Lung (tissue), 11 donors: ENCODE measurements at regions not wholly inside any gene's neighbourhood (a gene's known extent, or its start where the extent isn't known, plus 50 kb on each side); places are given as distances from the start of the nearest gene placed in this dataset.

Experiments
- ATAC-seq: fragments of 200-7000 bp; cut with Tn5 transposase; one replicate; pipeline ENCODE4 v1.9.1; 2020; ENCODE audit warnings: moderate number of reproducible peaks; ENCODE audit not compliant: insufficient read depth, low FRiP score
- DNase-seq, 3 donors: peaks; one replicate each; pipeline ENCODE4 v3.0.0-alpha.2; 2013 to 2017
- H3K27ac ChIP-seq, 2 donors: one replicate each; pipeline ENCODE4 v1.5.1; 2013; ENCODE audit warnings: mild to moderate bottlenecking in 2 of 2, moderate library complexity in 2 of 2, control low read depth in 1 of 2, inconsistent platforms in 1 of 2, low read depth in 1 of 2, low read length in 1 of 2
- H3K27me3 ChIP-seq, 3 donors: one replicate each; pipeline ENCODE4 v1.5.1; 2013; ENCODE audit warnings: low read length in 2 of 3; ENCODE audit not compliant: control insufficient read depth in 3 of 3, insufficient read depth in 3 of 3
- H3K36me3 ChIP-seq, 4 donors: one replicate each; pipeline ENCODE4 v1.5.1; 2013; ENCODE audit warnings: low read length in 4 of 4, mild to moderate bottlenecking in 1 of 4, moderate library complexity in 1 of 4; ENCODE audit not compliant: control insufficient read depth in 4 of 4, insufficient read depth in 4 of 4
- H3K4me1 ChIP-seq, 5 donors: one replicate each; pipeline ENCODE4 v1.5.1; 2013; ENCODE audit warnings: low read length in 5 of 5, mild to moderate bottlenecking in 2 of 5, moderate library complexity in 1 of 5; ENCODE audit not compliant: control insufficient read depth in 5 of 5, insufficient read depth in 5 of 5
- H3K4me3 ChIP-seq: one replicate; pipeline ENCODE4 v1.5.1; 2013; ENCODE audit warnings: mild to moderate bottlenecking, control low read depth, moderate library complexity
- H3K9ac ChIP-seq, 2 donors: one replicate each; pipeline ENCODE4 v1.5.1; 2013; ENCODE audit warnings: low read length in 2 of 2, control low read depth in 1 of 2; ENCODE audit not compliant: insufficient read depth in 1 of 2
- H3K9me3 ChIP-seq, 4 donors: one replicate each; pipeline ENCODE4 v1.5.1; 2013; ENCODE audit warnings: low read length in 3 of 4, mild to moderate bottlenecking in 1 of 4, moderate library complexity in 1 of 4; ENCODE audit not compliant: control insufficient read depth in 4 of 4, insufficient read depth in 3 of 4
- CTCF ChIP-seq: IDR thresholded peaks from 2 replicates; pipeline ENCODE4 v1.5.1; 2012; ENCODE audit warnings: mild to moderate bottlenecking; ENCODE audit errors: control extremely low read depth, extremely low read depth
- WGBS, 2 donors: extraction: QIAGEN DNeasy Blood & Tissue Kit; methylation state at CpG; one replicate each; pipeline ENCODE4 v1.1.7; 2013; 5-methylcytosine and 5-hydroxymethylcytosine counted together
- donor health status: control.
- donor health status: control.
- donor health status: Bipolar disorder and iron deficiency.
- donor health status: healthy.
- donor health status: DM: yes; HTN: yes; CAD: no.

- DNase-seq = no peak
- TF ChIP-seq CTCF = no peak
Observed at GRCh38 chr20:10972219-10972860, 298.5 kb upstream of the JAG1 start.

GRCh38 chr20:10976051-10976450 lies 302.3 kb upstream of the JAG1 start:
- H3K9ac ChIP-seq = no peak overlapping the region
- no peak for TF ChIP-seq CTCF
- no peaks in the 10 kb centered on the region for H3K4me1 ChIP-seq
- ATAC-seq (no peak), DNase-seq (no peak)
- 88 to 90% methylated on average over 6 of the region's 6 CpGs for WGBS, 2 donors
- H3K27ac ChIP-seq = no peak overlapping the region
- H3K4me3 ChIP-seq = no peak overlapping the region
- no peaks in the 10 kb centered on the region for H3K9me3 ChIP-seq
- no peaks in the 10 kb centered on the region for H3K27me3 ChIP-seq
- no peaks in the 10 kb centered on the region for H3K36me3 ChIP-seq

More at GRCh38 chr20:10972219-10972860, 298.5 kb upstream of the JAG1 start:
- Histone ChIP-seq H3K27ac (no peak overlapping the region), H3K36me3 (no peaks in the 10 kb centered on the region), H3K4me3 (no peak overlapping the region), H3K4me1 (no peaks in the 10 kb centered on the region), H3K27me3 (no peaks in the 10 kb centered on the region), H3K9me3 (no peaks in the 10 kb centered on the region), H3K9ac (no peak overlapping the region)
- ATAC-seq = no peak
- 85 to 92% methylated on average over 4 of the region's 4 CpGs for WGBS, 2 donors

DNA sequence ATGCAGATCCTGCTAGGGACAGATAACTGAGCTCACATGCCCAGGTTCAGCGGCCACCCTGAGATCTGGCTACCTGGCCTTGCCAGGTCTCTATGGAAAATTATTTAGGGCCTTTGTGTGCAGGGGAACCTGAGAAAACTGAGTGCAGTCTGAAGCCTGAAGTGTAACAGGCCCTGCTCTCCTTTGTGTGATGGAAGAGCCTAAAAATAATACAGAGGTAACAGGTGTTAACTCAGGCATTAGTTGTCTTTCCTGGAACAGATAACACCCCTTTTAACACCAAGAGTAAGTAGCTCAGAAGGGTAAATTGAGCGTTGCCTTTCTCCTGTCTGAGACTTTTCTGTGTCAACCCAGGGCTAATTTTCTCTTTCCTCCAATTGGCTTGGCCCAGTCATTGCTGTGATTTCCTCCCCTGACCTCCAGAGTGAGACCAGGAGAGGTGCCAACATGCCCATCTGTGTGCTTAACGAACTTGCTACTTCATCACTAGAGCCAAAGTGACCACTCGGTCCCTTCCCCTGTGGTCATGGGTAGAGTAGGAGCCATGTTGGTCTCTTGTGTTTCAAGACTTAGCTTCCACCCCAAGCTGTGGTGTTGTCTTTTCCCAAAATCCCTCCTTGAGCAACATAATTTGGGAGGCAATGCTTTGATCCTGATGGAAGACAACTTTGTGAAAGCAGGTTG lies 304.4 kb upstream of the JAG1 start:
- Histone ChIP-seq H3K9me3 (no peaks in the 10 kb centered on the region), H3K27me3 (no peaks in the 10 kb centered on the region), H3K4me1 (peaks cover 0 to 9% (median 0%) of the 10 kb centered on the region in 5 donors), H3K27ac (no peak overlapping the region), H3K9ac (no peak overlapping the region), H3K36me3 (no peaks in the 10 kb centered on the region), H3K4me3 (no peak overlapping the region)
- no peak for TF ChIP-seq CTCF
- WGBS, 2 donors = 92 to 93% methylated on average over 4 of the region's 4 CpGs
- ATAC-seq (no peak), DNase-seq (no peak)
